HG02852 (cell line): ENCODE measurements at regions not wholly inside any gene's neighbourhood (a gene's known extent, or its start where the extent isn't known, plus 50 kb on each side); places are given as distances from the start of the nearest gene placed in this dataset.
"Not testable (repeated sequence)": the region's sequence is repeated elsewhere in the genome, so short reads cannot be mapped to it uniquely, and the experiment has no call there.

Source experiments
- ATAC-seq: cut with Tn5 transposase; IDR thresholded peaks from one replicate; pipeline ENCODE4 v1.9.1; 2021; ENCODE audit warnings: mild to moderate bottlenecking, moderate library complexity; ENCODE audit not compliant: unreplicated experiment

- no peak for ATAC-seq
These were observed 116.4 kb upstream of the SEM1 start for GRCh38 chr7:96826089-96826488.

DNA sequence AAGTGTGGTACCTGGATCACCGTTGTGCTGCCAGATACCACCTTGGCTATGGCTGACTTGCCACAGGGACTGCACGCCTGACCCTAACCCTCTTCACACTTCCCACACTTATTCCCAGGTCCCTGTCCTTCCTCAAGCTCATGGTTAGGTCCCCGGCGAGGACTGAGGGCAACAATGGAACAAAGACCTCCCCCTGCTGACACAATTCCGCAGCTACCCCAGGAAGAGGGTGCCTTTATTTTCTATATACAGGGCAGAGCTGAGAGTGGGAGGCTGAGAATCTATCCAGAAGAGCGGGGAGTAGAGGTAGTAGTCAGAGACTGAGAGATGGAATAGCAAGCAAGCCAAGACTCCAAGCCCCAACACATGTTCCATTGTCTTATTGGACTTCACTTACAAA is 118.1 kb upstream of the SEM1 start:
- ATAC-seq: no peak

DNA sequence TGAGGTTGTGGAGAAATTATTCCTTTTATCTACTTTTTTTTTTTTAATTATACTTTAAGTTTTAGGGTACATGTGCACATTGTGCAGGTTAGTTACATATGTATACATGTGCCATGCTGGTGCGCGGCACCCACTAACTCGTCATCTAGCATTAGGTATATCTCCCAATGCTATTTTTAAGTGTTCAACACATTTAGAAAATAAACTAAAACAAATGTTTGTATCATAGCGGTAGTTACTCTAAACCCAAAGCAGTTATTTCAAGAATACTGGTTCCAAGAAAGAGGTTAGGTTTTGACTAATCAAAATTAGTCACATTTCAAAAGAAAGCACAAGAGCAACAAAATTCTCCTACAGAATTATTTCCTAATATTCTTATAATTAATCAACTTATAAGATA is 119.5 kb upstream of the SEM1 start:
- not testable (repeated sequence) for ATAC-seq

DNA sequence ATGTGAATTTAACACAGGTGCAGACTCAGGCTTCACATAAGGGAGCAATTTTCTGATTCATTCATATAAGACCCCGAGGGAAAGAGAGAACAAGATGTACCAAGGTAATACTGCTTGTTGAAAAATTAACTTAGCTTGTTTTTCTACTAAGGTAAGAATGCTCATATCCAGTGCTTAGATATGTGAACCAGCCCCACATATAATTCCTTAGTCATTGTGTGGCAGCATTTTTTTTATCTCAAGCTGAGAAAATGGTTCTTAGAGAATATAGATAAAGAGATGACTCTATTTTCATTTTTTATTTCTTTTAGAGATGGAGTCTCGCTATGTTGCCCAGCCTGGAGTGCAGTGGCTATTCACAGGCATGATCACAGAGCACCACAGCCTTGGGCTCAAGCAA is 121.8 kb upstream of the SEM1 start:
- ATAC-seq: no peak

GRCh38 chr7:96832092-96832662 is 122.5 kb upstream of the SEM1 start:
- no peak for ATAC-seq

- ATAC-seq: no peak
These were observed 124.2 kb upstream of the SEM1 start for GRCh38 chr7:96833676-96834453.

- no peak for ATAC-seq
These were observed 126.8 kb upstream of the SEM1 start for GRCh38 chr7:96836456-96836855.

- peak; percentile 96 for ATAC-seq
These were observed 127.9 kb upstream of the SEM1 start for GRCh38 chr7:96837593-96837992.

GRCh38 chr7:96838481-96838880 is 128.8 kb upstream of the SEM1 start:
- no peak for ATAC-seq

GRCh38 chr7:96855139-96855538 is 145.5 kb upstream of the SEM1 start:
- ATAC-seq: no peak

DNA sequence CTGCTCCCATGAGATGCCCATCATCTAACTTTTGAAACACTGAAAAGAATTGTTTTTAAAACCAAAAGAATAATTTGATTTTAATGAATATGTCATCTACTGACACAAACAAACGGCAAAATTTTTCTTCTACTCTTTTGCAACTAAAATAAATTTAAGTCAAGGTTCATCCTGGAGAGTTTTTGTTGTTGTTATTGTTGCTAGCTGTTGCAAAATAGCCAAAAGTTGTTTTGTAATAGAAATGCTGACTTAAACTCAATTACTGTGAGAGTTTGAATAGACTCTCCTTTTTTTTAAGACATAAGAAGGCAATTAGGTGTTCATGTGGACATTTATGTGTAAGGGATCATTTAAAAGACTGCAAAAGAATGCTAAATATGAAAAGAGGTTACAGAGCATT is 146.0 kb upstream of the SEM1 start:
- no peak for ATAC-seq

DNA sequence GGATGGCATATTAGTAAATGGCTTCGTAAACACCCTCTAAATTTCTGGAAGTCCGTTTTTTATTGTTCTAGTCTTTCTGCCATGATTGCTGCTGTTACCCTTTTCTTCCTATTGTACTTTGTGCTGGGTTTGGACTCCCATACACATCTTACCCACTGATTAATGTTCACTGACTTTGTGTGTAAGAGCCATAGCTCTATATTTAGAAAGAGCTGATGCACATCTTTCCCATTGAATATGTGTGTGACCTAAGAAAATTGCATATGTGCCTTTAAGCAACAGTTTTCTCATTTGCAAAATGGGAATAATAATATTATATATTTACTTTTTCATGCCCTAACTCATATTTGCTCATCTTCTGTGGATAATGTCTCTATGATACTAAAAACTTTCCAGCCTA is 135.8 kb upstream of the DLX6 start:
- no peak for ATAC-seq

DNA sequence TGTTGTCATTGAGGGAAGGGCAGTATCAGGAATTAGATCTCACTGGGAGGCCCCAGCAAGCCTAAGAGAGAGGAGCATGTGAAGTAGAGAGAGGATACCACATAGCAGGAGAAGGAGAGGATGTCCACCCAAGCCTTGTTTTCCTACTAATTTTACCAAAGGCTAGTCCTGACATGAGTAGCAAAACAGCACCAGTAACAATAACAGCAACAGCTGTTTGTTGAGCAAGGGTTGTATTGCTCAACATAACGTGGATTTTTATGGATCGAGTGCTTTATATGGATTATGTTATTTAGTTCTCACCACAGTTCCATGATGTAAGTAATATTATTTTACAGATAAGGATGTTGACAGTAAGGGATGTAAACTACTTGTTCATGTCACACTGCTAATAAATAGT is 135.2 kb upstream of the DLX6 start:
- no peak for ATAC-seq

DNA sequence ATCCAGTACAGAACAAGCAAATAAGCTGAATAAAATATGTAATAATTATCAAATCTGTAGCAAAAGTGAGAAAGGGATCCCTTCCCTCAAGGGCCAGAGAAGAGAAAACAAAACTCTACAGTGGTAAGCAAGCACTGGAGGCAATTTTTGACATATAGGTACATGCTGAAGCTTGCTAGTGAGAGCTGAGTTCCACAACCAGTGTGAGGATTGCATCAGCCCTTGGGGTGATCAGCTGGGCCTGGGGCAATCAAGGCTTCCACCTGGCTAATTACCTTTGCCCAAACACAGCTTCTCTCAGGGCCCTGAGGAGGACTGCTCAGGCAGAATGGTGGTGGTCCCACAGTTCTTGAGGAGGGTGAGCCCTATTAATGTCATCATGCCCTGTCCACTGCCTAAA is 134.4 kb upstream of the DLX6 start:
- no peak for ATAC-seq

- ATAC-seq: no peak
These were observed 117.9 kb upstream of the DLX6 start for GRCh38 chr7:96887426-96887825.

DNA sequence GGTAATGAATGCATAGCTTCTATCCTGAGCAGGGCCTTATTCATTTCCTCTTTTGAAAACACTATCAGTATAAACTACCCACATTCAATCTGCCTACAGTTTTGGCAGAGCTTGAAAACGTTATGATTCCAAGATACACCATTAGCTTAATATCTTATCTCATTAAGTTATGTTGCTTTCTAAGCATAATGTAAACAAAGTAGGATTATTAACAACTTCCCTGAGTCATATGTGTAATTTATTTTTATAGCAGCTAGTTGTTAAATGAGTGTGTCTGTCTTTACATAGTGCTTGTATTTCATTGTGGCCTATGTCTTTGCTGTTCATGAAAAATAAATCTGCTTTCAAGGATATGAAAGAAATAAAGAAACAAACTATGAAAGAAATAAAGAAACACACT is 106.2 kb upstream of the DLX6 start:
- no peak for ATAC-seq

- ATAC-seq: no peak
These were observed 103.4 kb upstream of the DLX6 start for GRCh38 chr7:96901822-96902445.

DNA sequence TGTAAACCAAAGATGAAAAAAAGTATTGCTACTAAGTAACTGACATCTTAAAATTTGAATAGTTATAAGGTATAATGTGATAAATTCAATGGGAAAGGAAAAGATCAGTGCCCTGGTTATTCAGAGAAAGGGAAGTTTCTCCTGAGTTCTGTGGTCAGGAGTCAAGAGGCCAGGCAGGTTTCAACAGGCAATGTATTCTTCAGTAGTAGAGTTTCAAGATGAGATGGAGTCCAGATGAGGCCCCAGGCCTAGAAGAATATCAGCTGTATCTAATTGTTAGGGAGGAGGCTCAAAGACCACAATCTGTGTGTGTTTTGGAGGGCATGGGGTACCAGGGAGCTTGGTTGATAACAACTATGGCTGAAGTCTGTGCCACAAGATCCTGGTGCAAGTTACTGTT is 101.4 kb upstream of the DLX6 start:
- no peak for ATAC-seq

GRCh38 chr7:96910486-96910885 is 94.9 kb upstream of the DLX6 start:
- no peak for ATAC-seq

- no peak for ATAC-seq
These were observed 90.3 kb upstream of the DLX6 start for GRCh38 chr7:96915029-96915428.

GRCh38 chr7:96920064-96920463 is 85.3 kb upstream of the DLX6 start:
- no peak for ATAC-seq

GRCh38 chr7:96920713-96921112 is 84.6 kb upstream of the DLX6 start:
- no peak for ATAC-seq
